K562 (cell line): ENCODE measurements at regions not wholly inside any gene's neighbourhood (a gene's known extent, or its start where the extent isn't known, plus 50 kb on each side); places are given as distances from the start of the nearest gene placed in this dataset.

ENCODE experiments used
- CCAR2 ChIP-seq: fragments of 200-400 bp; formaldehyde crosslinking; IDR thresholded peaks from 2 replicates; pipeline ENCODE4 v1.6.1; 2017; ENCODE audit warnings: mild to moderate bottlenecking, low read depth, low read length
- FOXK2 ChIP-seq, 2 experiments: fragments of 450-650 bp; IDR thresholded peaks in 1 of 2; conservative IDR thresholded peaks in 1 of 2; 2 replicates each; pipeline ENCODE4 v1.6.1; 2016; ENCODE audit warnings: low read depth in 2 of 2, mild to moderate bottlenecking in 1 of 2
- HDAC3 ChIP-seq: fragments of 450-650 bp; IDR thresholded peaks from 2 replicates; pipeline ENCODE4 v1.6.1; 2018; ENCODE audit warnings: borderline replicate concordance, mild to moderate bottlenecking, moderate library complexity; ENCODE audit not compliant: partially characterized antibody
- RBM17 ChIP-seq: fragments of 200-400 bp; formaldehyde crosslinking; IDR thresholded peaks from 2 replicates; pipeline ENCODE4 v1.6.1; 2017; ENCODE audit warnings: low read depth, mild to moderate bottlenecking, low read length, borderline replicate concordance
- SREBF2 ChIP-seq: sonication (generic); formaldehyde crosslinking; IDR thresholded peaks from 2 replicates; pipeline ENCODE4 v1.4.0; 2020; ENCODE audit warnings: mild to moderate bottlenecking, missing genetic modification reagents
- STAT5B ChIP-seq: fragments of 250-450 bp; sonication (Bioruptor Pico); IDR thresholded peaks from 2 replicates; pipeline ENCODE4 v1.8.0; 2021; ENCODE audit warnings: mild to moderate bottlenecking, inconsistent platforms
- TRIM28 ChIP-seq: fragments of 450-650 bp; IDR thresholded peaks from 2 replicates; pipeline ENCODE4 v1.6.1; 2017
- UBTF ChIP-seq, 2 experiments: IDR thresholded peaks; 2 replicates each; pipeline ENCODE4 v1.6.1; 2012; ENCODE audit warnings: improper control_type of control experiment in 2 of 2, low read depth in 2 of 2, low read length in 2 of 2, borderline replicate concordance in 1 of 2
- ZBED1 ChIP-seq: IDR thresholded peaks from 2 replicates; pipeline ENCODE4 v1.6.1; 2014
- ZNF518B ChIP-seq: fragments of 250-450 bp; sonication (Bioruptor Pico); IDR thresholded peaks from 2 replicates; pipeline ENCODE4 v1.5.0; 2021; ENCODE audit warnings: mild to moderate bottlenecking, moderate library complexity
- ZNF644 ChIP-seq: fragments of 200-800 bp; sonication (Bioruptor generic); IDR thresholded peaks from 2 replicates; pipeline ENCODE4 v1.6.1; 2016; ENCODE audit warnings: low read depth, missing genetic modification characterization, missing compliant biosample characterization
- TF ChIP-seq, protein P1 (sequence below): sonication (generic); IDR thresholded peaks from 2 replicates; pipeline ENCODE4 v1.6.1; 2016
- TF ChIP-seq, protein P2 (sequence below): sonication (generic); formaldehyde crosslinking; IDR thresholded peaks from 2 replicates; pipeline ENCODE4 v1.8.1; 2023; ENCODE audit warnings: mild to moderate bottlenecking, missing genetic modification reagents
- TF ChIP-seq, protein P3 (sequence below): fragments of 450-650 bp; IDR thresholded peaks from 2 replicates; pipeline ENCODE4 v1.6.1; 2017; ENCODE audit warnings: antibody characterized with exemption, mild to moderate bottlenecking

GRCh38 chr20:53752971-53753879 lies 159.6 kb upstream of the ZNF217 start (continued):
- TF ChIP-seq, protein P1, sequence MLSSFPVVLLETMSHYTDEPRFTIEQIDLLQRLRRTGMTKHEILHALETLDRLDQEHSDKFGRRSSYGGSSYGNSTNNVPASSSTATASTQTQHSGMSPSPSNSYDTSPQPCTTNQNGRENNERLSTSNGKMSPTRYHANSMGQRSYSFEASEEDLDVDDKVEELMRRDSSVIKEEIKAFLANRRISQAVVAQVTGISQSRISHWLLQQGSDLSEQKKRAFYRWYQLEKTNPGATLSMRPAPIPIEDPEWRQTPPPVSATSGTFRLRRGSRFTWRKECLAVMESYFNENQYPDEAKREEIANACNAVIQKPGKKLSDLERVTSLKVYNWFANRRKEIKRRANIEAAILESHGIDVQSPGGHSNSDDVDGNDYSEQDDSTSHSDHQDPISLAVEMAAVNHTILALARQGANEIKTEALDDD, result peak; percentile 74
- no peak for TF ChIP-seq ZNF518B (CRISPR knock-in tag)
- no peak for TF ChIP-seq RBM17
- TF ChIP-seq, protein P2, sequence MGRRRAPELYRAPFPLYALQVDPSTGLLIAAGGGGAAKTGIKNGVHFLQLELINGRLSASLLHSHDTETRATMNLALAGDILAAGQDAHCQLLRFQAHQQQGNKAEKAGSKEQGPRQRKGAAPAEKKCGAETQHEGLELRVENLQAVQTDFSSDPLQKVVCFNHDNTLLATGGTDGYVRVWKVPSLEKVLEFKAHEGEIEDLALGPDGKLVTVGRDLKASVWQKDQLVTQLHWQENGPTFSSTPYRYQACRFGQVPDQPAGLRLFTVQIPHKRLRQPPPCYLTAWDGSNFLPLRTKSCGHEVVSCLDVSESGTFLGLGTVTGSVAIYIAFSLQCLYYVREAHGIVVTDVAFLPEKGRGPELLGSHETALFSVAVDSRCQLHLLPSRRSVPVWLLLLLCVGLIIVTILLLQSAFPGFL, result no peak
- no peak for TF ChIP-seq STAT5B (CRISPR knock-in tag)
- 0 out of 4 replicates have a peak, but pooled peaks of 1 of the 2 experiments have one; percentile 10 for TF ChIP-seq FOXK2 (conservative IDR thresholded peaks at IDR 0.05 in 1 of 2, IDR thresholded peaks at IDR 0.05 in 1 of 2; ENCODE audit: low read depth in 2 of 2)
- 0 out of 2 replicates have a peak, but pooled peaks have one; percentile 66 for TF ChIP-seq ZBED1
- TF ChIP-seq, protein P3, sequence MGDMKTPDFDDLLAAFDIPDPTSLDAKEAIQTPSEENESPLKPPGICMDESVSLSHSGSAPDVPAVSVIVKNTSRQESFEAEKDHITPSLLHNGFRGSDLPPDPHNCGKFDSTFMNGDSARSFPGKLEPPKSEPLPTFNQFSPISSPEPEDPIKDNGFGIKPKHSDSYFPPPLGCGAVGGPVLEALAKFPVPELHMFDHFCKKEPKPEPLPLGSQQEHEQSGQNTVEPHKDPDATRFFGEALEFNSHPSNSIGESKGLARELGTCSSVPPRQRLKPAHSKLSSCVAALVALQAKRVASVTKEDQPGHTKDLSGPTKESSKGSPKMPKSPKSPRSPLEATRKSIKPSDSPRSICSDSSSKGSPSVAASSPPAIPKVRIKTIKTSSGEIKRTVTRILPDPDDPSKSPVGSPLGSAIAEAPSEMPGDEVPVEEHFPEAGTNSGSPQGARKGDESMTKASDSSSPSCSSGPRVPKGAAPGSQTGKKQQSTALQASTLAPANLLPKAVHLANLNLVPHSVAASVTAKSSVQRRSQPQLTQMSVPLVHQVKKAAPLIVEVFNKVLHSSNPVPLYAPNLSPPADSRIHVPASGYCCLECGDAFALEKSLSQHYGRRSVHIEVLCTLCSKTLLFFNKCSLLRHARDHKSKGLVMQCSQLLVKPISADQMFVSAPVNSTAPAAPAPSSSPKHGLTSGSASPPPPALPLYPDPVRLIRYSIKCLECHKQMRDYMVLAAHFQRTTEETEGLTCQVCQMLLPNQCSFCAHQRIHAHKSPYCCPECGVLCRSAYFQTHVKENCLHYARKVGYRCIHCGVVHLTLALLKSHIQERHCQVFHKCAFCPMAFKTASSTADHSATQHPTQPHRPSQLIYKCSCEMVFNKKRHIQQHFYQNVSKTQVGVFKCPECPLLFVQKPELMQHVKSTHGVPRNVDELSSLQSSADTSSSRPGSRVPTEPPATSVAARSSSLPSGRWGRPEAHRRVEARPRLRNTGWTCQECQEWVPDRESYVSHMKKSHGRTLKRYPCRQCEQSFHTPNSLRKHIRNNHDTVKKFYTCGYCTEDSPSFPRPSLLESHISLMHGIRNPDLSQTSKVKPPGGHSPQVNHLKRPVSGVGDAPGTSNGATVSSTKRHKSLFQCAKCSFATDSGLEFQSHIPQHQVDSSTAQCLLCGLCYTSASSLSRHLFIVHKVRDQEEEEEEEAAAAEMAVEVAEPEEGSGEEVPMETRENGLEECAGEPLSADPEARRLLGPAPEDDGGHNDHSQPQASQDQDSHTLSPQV, result no peak
- no peak for TF ChIP-seq UBTF (IDR thresholded peaks at IDR 0.05; ENCODE audit: borderline replicate concordance in 1 of 2, low read depth in 2 of 2, low read length in 2 of 2)
- peak; percentile 20 for TF ChIP-seq HDAC3
- TF ChIP-seq CCAR2, result no peak
- TF ChIP-seq TRIM28, result no peak
- TF ChIP-seq SREBF2 (CRISPR knock-in tag), result no peak
- TF ChIP-seq ZNF644, result 0 out of 2 replicates have a peak, but pooled peaks have one; percentile 49
